ENCODE measurements at regions not wholly inside any gene's neighbourhood (a gene's known extent, or its start where the extent isn't known, plus 50 kb on each side); places are given as distances from the start of the nearest gene placed in this dataset.
"Not testable (repeated sequence)": the region's sequence is repeated elsewhere in the genome, so short reads cannot be mapped to it uniquely, and the experiment has no call there.

DNA sequence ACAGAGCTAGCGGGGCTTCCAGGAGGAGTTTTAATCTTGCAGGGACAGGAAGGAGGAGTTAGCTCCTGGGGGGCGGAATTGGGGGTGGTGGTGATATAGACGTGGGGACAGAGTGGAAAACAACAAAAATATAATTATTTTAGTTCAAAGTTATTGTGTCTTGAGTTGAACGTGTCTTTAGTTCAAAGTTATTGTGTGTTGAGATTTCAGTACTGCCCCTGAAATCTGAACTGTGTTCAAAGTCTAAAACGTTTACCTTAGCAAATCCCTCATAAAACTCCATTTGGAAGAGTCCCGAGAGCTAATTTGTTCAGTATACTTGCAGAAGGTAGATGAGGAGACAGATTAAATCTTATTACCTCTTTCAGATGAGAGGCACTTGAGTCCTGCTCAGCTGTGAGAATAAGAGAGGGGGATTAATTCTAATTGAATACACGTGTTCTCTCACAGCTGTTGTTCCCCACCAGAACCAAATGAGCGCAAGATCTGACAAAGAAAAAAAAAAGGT, 132.4 kb upstream of the ALDH3B2 start:
- not testable (repeated sequence) for DNase-seq (ENCODE audit: low read depth); FAIRE-seq; H3K4me3 ChIP-seq (ENCODE audit: low read depth, low read length); H3K36me3 ChIP-seq (ENCODE audit: control insufficient read depth, insufficient read depth, low read length); H3K27me3 ChIP-seq (ENCODE audit: control insufficient read depth, insufficient read depth, low read length)

DNA sequence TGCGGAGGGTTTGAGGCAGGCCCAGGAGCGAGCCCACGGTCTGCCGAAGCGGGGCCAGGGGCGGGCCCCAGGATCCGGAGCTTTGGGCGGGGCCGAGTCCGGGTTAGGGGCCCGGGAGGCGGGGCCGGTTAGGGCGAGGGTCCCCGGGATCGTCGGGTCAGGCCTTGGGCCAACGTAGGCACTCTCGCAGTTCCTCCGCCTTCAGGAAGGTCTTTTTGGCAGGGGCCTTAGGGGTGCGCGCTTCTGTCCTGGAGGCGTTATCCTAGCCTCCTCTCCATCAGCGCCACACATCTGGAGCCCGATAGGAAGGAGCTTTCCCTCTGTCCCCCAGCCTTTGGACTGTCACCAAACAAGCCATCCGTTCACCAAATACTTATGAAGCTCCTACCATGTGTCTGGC, 131.8 kb upstream of the ALDH3B2 start:
- H3K36me3 ChIP-seq (ENCODE audit: control insufficient read depth, insufficient read depth, low read length); FAIRE-seq; H3K27me3 ChIP-seq (ENCODE audit: control insufficient read depth, insufficient read depth, low read length); DNase-seq (ENCODE audit: low read depth): not testable (repeated sequence)
- peak overlapping the region; percentile 49 for H3K4me3 ChIP-seq (ENCODE audit: low read depth, low read length)

DNA sequence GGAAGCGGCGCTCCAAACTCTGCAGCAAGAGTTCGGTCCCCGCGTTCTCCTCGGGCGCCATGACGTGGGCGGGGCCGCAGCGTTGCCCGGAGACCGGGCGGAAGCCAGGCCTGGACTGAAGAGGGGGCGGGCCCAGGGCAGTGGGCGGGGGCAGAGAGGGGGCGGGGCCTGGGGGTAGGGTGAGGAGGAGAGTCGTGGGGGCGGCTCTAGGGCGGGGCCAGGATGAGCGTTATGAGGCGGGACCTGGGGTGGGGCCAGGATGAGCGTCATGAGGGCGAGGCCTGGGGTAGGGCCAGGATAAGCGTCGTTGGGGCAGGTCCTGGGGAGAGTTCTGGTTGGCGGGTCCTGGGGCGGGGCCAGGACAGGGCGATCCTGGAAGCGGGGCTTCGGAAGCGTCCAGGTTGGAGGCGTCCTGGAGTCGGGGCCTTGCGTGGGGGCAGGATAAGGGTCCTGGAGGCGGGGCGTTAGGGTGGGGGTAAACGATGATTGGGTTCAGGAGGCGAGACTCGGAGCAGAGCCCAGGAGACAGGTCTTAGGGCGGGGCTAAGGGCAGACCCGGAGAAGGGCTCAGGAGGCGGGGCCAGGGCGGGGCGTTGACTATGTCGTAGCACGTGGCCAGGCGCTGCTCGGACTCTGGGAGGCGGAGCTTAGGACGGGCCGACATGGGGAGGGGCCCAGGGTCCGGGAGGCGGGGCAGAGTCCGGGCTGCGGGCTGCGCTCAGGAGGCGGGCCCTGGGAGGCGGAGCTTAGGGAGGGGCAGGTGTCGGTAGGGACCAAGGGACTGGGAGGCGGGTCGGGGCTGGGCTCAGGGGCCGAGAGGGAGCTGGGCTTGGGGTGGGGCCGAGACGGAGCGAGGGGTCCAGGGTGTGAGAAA, 131.1 kb upstream of the ALDH3B2 start:
- peak overlapping the region; percentile 78 for H3K4me3 ChIP-seq (ENCODE audit: low read depth, low read length)
- peak; percentile 85 for DNase-seq (ENCODE audit: low read depth)
- H3K27me3 ChIP-seq (ENCODE audit: control insufficient read depth, insufficient read depth, low read length); H3K36me3 ChIP-seq (ENCODE audit: control insufficient read depth, insufficient read depth, low read length); FAIRE-seq: not testable (repeated sequence)

DNA sequence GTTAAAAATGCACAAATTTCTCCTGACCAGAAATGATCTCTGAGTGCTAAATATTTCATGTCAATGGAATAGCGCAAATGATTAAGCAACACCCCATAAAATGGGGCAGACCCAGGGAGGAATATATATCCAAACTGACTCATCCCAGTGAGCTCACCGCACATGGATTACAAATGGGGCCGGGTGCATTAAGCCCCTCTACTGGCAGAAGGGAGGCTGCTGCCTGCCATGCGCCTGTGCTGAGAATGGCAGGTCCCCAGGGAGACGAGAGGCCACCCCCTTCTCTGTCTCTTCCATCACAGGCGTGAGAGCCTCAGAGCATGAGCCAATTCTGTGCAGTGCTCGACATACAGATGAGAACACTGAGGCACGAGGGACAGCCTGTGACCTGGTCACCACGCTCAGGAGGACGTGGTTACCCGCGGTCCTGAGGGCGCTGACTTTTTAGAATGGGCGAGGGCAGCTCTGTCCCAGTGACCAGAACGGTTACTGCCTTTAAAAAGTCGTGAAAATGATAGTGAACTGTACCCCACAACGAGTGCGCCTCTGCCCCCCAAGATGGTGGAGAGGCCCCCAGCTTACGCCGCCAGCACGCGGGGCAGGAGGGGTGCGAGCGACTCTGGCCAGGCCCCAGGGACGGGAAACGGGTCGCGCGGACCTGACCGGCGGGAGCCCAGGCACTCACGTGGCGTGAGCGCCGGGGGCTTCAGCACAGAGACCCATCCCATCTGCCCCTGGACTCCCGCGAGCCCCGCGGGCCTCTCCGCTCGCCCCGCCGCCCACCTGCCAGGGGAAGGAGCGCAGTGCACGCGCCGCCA, 130.2 kb upstream of the ALDH3B2 start:
- H3K4me3 ChIP-seq (ENCODE audit: low read depth, low read length): peak overlapping the region; percentile 78
- H3K36me3 ChIP-seq (ENCODE audit: control insufficient read depth, insufficient read depth, low read length); H3K27me3 ChIP-seq (ENCODE audit: control insufficient read depth, insufficient read depth, low read length); FAIRE-seq: not testable (repeated sequence)
- peak; percentile 65 for DNase-seq (ENCODE audit: low read depth)

DNA sequence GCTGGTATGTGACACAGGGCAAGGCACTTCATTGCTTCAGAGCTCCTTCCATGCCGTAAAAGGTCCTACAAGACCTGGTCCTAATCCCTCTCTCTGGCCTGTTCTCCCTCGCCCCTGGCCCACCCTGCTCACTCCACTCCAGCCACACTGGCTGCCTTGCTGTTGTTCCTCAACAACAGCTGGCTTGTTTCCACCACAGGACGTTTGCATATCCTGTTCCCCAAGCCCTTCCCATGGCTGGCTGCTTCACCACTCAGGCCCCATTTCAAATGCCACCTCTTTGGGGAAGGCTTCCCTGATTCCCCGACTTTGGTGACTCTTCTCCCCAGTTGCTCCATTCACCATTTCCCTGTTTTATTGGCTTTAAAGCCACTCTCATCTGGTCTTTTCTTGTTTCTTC, 129.1 kb upstream of the ALDH3B2 start:
- DNase-seq (ENCODE audit: low read depth): not testable (repeated sequence)

DNA sequence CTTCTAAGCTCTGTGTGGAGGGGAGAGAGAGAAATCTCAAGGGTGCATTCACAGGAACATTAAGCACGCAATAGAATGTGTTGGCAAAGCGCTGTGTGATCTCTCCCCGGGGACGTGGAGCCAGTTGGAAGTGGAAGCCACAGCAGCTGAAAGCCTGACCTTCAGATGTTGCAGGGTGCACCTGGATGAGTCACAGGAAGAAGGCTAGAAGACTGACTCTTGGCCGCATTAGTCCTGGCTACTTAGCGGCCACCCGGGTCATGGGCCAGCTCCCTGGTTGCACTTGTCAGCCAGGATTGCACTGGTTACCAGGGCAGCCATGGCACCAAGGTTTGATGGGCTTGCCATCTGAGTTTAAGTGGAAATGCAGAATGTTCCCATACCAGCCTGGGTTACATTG, 128.6 kb upstream of the ALDH3B2 start:
- not testable (repeated sequence) for H3K4me3 ChIP-seq (ENCODE audit: low read depth, low read length); FAIRE-seq; H3K27me3 ChIP-seq (ENCODE audit: control insufficient read depth, insufficient read depth, low read length); H3K36me3 ChIP-seq (ENCODE audit: control insufficient read depth, insufficient read depth, low read length); DNase-seq (ENCODE audit: low read depth)

More for the DNA sequence above, 129.1 kb upstream of the ALDH3B2 start:
- H3K36me3 ChIP-seq (ENCODE audit: control insufficient read depth, insufficient read depth, low read length); H3K27me3 ChIP-seq (ENCODE audit: control insufficient read depth, insufficient read depth, low read length); FAIRE-seq; H3K4me3 ChIP-seq (ENCODE audit: low read depth, low read length): not testable (repeated sequence)

DNA sequence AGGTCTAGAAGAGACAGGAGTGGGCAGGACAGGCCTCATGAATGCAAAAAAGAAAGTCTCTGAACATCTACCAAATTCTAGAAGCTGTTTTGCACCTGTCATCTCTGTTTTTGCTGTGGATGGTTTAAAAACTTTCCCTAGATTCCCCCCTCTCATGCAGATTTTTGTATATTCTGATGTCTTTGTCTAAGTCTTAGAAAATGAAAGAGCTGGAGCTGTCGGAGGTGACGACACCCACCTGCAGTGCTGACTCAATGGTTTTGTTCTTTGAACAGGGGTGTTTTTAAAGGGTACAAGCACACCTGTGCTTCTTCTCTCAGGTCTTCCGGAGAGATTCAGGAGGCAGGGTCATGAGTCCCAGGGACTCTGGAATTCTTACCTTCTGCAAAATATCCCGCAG, 128.2 kb upstream of the ALDH3B2 start:
- H3K36me3 ChIP-seq (ENCODE audit: control insufficient read depth, insufficient read depth, low read length); H3K27me3 ChIP-seq (ENCODE audit: control insufficient read depth, insufficient read depth, low read length); FAIRE-seq; DNase-seq (ENCODE audit: low read depth); H3K4me3 ChIP-seq (ENCODE audit: low read depth, low read length): not testable (repeated sequence)

DNA sequence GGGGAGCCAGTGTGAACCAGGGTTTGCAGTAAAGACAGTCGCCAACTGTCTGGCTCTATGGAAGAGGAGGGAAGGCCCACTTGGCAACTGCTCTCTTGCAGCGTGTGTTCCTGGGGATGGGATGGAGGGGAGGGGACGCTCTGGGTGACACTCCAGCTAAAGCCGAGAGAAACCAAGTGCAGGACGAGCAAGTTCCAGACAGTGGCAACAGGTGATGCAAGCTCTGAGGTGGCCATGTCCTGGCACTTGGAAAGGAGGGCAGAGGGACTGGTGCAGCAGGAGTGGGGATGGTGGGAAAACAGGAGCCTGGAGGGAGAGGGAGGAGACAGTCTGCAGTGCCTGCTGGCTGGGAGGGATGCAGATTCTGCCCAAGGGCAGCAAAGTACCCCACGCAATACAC, 127.0 kb upstream of the ALDH3B2 start:
- H3K27me3 ChIP-seq (ENCODE audit: control insufficient read depth, insufficient read depth, low read length); H3K36me3 ChIP-seq (ENCODE audit: control insufficient read depth, insufficient read depth, low read length); DNase-seq (ENCODE audit: low read depth); H3K4me3 ChIP-seq (ENCODE audit: low read depth, low read length); FAIRE-seq: not testable (repeated sequence)

DNA sequence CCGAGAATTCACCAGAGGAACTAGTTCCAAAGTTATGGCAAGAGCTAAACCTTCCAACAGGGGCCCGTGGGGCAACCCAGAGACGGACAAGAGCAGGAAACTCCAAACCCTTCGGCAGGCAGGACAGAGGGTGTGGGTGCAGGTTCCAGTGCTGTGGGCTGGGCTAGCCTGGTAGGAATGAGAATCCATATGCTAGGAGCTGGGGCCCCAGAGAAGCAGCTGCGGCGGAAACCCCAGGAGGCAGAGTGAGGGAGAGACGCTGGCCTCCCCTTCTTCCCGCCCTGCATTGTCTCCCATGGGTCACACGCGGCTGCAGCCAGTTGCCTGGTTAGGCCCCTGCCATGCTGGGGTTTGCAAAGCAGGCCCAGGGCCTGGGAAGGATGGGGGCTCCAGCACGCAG, 126.2 kb upstream of the ALDH3B2 start:
- not testable (repeated sequence) for FAIRE-seq

DNA sequence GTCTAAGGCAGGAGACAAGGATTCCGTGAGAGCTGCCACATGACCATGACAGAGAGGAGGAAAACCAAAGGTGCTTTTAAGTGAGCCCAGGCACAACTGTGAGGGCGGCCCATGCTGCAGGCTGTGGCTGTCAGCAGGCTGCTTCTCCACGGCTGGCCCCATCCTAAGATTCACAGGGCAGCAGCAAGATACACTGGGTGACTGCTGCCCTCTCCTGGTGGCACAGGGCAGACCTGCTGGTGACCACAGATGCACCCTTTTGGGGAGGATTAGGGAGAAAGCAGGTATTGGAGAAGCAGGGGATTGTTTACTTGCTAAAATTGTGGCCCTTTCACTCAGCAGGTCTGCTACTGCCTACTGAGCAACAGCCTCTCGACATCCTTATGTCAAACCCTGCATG, 125.4 kb upstream of the ALDH3B2 start:
- not testable (repeated sequence) for H3K36me3 ChIP-seq (ENCODE audit: control insufficient read depth, insufficient read depth, low read length); H3K4me3 ChIP-seq (ENCODE audit: low read depth, low read length); H3K27me3 ChIP-seq (ENCODE audit: control insufficient read depth, insufficient read depth, low read length); FAIRE-seq; DNase-seq (ENCODE audit: low read depth)
- TF ChIP-seq, protein P1, sequence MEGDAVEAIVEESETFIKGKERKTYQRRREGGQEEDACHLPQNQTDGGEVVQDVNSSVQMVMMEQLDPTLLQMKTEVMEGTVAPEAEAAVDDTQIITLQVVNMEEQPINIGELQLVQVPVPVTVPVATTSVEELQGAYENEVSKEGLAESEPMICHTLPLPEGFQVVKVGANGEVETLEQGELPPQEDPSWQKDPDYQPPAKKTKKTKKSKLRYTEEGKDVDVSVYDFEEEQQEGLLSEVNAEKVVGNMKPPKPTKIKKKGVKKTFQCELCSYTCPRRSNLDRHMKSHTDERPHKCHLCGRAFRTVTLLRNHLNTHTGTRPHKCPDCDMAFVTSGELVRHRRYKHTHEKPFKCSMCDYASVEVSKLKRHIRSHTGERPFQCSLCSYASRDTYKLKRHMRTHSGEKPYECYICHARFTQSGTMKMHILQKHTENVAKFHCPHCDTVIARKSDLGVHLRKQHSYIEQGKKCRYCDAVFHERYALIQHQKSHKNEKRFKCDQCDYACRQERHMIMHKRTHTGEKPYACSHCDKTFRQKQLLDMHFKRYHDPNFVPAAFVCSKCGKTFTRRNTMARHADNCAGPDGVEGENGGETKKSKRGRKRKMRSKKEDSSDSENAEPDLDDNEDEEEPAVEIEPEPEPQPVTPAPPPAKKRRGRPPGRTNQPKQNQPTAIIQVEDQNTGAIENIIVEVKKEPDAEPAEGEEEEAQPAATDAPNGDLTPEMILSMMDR (IDR thresholded peaks at IDR 0.05; ENCODE audit: insufficient read depth, low read length, severe bottlenecking): peak; percentile 40

More for the DNA sequence above, 126.2 kb upstream of the ALDH3B2 start:
- not testable (repeated sequence) for DNase-seq (ENCODE audit: low read depth); H3K4me3 ChIP-seq (ENCODE audit: low read depth, low read length); H3K27me3 ChIP-seq (ENCODE audit: control insufficient read depth, insufficient read depth, low read length); H3K36me3 ChIP-seq (ENCODE audit: control insufficient read depth, insufficient read depth, low read length)

DNA sequence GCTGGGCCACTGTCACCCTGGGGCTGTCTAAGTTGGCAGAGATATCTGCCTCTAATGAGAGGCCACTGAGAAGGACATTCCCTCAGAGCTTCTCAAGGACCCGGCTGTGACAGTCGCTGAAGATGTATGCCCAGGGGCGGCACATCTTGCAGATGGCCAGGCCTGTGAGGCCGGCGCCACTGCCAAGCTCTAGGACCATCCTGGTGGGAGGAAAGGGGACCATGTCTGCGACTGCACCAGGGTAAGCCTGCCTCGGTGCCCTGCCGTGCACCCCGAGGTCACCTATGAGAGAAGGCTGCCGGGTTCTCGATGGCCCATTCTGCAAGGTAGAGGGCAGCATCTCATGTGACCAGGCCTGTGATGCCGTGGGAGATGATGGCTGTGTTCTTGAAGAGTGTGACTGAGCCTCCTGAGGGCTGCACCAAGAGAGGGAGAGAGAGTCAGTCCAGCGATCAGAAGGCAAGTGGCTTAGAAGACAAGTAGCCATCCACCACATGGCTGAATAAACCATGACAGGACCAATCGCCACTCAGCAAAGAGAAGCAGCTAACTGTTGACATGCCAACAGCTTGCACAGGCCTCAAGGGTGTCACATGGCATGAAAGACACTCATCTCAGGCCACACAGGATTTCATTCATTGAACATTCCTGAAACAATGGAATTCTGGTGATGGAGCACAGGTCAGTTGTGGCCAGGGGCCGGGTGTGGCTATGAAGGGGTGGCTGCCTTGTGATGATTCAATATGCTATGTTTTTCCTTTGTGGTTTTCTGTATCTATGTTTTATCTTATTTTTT, 123.5 kb upstream of the ALDH3B2 start:
- not testable (repeated sequence) for FAIRE-seq; DNase-seq (ENCODE audit: low read depth); H3K27me3 ChIP-seq (ENCODE audit: control insufficient read depth, insufficient read depth, low read length); H3K36me3 ChIP-seq (ENCODE audit: control insufficient read depth, insufficient read depth, low read length); H3K4me3 ChIP-seq (ENCODE audit: low read depth, low read length)
